ENCODE measurements at regions not wholly inside any gene's neighbourhood (a gene's known extent, or its start where the extent isn't known, plus 50 kb on each side); places are given as distances from the start of the nearest gene placed in this dataset.

DNA sequence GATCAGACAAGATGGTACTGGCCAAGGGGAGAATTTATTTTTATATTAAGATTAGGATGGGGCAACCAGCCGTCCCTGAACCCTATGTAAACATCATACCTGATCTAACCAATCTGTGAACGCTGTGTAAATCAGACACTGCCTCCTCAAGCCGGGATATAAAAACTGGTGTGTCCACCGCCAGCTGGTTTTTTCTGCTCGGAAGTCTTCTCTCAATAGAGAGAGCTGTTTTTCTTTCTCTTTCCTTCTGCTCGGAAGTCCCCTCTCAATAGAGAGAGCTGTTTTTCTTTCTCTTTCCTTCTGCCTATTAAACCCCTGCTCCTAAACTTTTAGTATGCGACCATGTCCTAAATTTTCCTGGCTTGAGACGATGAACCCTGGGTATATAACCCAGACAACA is 615.5 kb upstream of the NUDT12 start:
- TF ChIP-seq CTCF (IDR thresholded peaks at IDR 0.05; ENCODE audit: insufficient read depth, low read depth, low read length) (no peak), EZH2 (IDR thresholded peaks at IDR 0.05; ENCODE audit: insufficient read depth, low read length) (no peak)

Measured in astrocyte (in vitro differentiated cells and primary cell).